IMR-90 (cell line): ENCODE measurements at regions not wholly inside any gene's neighbourhood (a gene's known extent, or its start where the extent isn't known, plus 50 kb on each side); places are given as distances from the start of the nearest gene placed in this dataset.

Source experiments
- CHD1 ChIP-seq: IDR thresholded peaks from 2 replicates; pipeline ENCODE4 v1.6.1; 2012; ENCODE audit warnings: low read depth, low read length, improper control_type of control experiment
- CTCF ChIP-seq: conservative IDR thresholded peaks from 2 replicates; pipeline ENCODE4 v1.5.1; 2012; ENCODE audit warnings: mild to moderate bottlenecking, low read depth, low read length, improper control_type of control experiment

- TF ChIP-seq CHD1 = no peak
- no peak for TF ChIP-seq CTCF
Measured at GRCh38 chr18:51342815-51343214, 145.3 kb upstream of the MEX3C start.
